GM12892 (cell line): ENCODE measurements at regions not wholly inside any gene's neighbourhood (a gene's known extent, or its start where the extent isn't known, plus 50 kb on each side); places are given as distances from the start of the nearest gene placed in this dataset.

ENCODE experiments used
- POLR2A ChIP-seq: IDR thresholded peaks from 2 replicates; pipeline ENCODE4 v1.6.1; 2011; ENCODE audit warnings: low read depth, low read length, control low read depth
- POLR2AphosphoS5 ChIP-seq: IDR thresholded peaks from 2 replicates; pipeline ENCODE4 v1.6.1; 2011; ENCODE audit warnings: low read depth, low read length, control low read depth

DNA sequence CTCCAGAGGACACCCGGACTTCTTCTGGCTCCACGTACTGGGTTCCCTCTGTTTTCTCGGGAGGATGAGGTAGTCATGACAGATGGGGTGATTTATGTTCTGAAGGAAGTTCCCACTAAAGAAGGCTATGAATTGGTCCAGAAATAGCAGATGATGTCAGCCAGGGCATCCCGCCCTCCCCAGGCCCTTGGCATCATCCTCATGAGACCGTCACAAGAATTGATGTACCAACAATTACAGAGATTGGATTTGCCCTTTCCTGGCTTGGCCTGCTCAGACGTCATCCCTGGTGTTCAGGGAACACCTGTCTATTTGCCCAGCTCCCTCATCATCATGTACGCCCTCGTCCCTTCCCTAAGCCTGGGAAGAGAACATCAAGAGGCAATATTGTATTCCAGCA lies 102.8 kb upstream of the CCL1 start:
- TF ChIP-seq POLR2AphosphoS5 (no peak), POLR2A (no peak)
